Mammary epithelial cell (primary cell): ENCODE measurements at regions not wholly inside any gene's neighbourhood (a gene's known extent, or its start where the extent isn't known, plus 50 kb on each side); places are given as distances from the start of the nearest gene placed in this dataset.

Source experiments
- EZH2 ChIP-seq: IDR thresholded peaks from 2 replicates; pipeline ENCODE4 v1.6.1; 2012; ENCODE audit warnings: low read length, inconsistent platforms, borderline replicate concordance
- TF ChIP-seq, protein P1 (sequence below), 2 donors: IDR thresholded peaks in 1 of 2; conservative IDR thresholded peaks in 1 of 2; 2 replicates each; pipeline ENCODE4 v1.5.1; 2011 to 2012; ENCODE audit warnings: inconsistent platforms in 2 of 2, low read length in 2 of 2, mild to moderate bottlenecking in 2 of 2, control low read depth in 1 of 2, low read depth in 1 of 2; ENCODE audit not compliant: insufficient read depth in 1 of 2; ENCODE audit errors: extremely low read depth in 1 of 2

DNA sequence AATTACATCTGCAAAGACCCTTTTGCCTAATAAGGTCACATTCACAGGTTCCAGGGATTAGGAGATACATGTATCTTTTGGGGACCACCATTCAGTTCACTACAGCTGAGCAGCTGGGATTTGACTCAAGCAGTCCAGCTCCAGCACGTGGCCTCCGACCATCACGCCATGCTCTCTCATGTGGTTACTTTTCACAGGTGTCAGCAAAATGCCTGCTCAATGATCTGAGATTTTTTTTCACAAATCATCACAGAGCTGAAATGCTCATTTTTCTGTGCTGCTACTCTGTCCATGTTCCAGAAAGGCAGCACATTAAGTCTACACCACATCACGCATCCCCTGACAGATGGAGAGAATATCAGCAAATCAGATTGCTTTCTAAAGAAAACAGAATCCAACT is 98.5 kb upstream of the RMDN2 start:
- TF ChIP-seq, protein P1, sequence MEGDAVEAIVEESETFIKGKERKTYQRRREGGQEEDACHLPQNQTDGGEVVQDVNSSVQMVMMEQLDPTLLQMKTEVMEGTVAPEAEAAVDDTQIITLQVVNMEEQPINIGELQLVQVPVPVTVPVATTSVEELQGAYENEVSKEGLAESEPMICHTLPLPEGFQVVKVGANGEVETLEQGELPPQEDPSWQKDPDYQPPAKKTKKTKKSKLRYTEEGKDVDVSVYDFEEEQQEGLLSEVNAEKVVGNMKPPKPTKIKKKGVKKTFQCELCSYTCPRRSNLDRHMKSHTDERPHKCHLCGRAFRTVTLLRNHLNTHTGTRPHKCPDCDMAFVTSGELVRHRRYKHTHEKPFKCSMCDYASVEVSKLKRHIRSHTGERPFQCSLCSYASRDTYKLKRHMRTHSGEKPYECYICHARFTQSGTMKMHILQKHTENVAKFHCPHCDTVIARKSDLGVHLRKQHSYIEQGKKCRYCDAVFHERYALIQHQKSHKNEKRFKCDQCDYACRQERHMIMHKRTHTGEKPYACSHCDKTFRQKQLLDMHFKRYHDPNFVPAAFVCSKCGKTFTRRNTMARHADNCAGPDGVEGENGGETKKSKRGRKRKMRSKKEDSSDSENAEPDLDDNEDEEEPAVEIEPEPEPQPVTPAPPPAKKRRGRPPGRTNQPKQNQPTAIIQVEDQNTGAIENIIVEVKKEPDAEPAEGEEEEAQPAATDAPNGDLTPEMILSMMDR (conservative IDR thresholded peaks at IDR 0.05 in 1 of 2, IDR thresholded peaks at IDR 0.05 in 1 of 2; ENCODE audit: extremely low read depth in 1 of 2, insufficient read depth in 1 of 2, low read depth in 1 of 2, low read length in 2 of 2), result no peak
- no peak for TF ChIP-seq EZH2
